ENCODE measurements at regions not wholly inside any gene's neighbourhood (a gene's known extent, or its start where the extent isn't known, plus 50 kb on each side); places are given as distances from the start of the nearest gene placed in this dataset.
"Not testable (repeated sequence)": the region's sequence is repeated elsewhere in the genome, so short reads cannot be mapped to it uniquely, and the experiment has no call there.

- Mint-ChIP-seq H3K27ac (no peak overlapping the region), H3K9me3 (peaks cover 20 to 28% (median 24%) of the 10 kb centered on the region in 3 donors), H3K27me3 (no peaks in the 10 kb centered on the region), H3K4me3 (no peak overlapping the region), H3K4me1 (no peaks in the 10 kb centered on the region), H3K36me3 (no peaks in the 10 kb centered on the region)
- CTCF ChIA-PET: no interaction called here
- no peaks in the 10 kb centered on the region for H3K4me1 ChIP-seq (ENCODE audit: control insufficient read depth in 1 of 2, extremely low read depth in 1 of 2, insufficient read depth in 2 of 2, low read length in 2 of 2)
- ATAC-seq (replicated peaks in 1 of 4) (no peak), DNase-seq (no peak)
- no peaks in the 10 kb centered on the region for H3K27me3 ChIP-seq (replicated peaks in 1 of 2; ENCODE audit: control insufficient read depth in 2 of 2, extremely low read depth in 1 of 2, insufficient read depth in 2 of 2, low read length in 1 of 2)
- POLR2A ChIA-PET: no interaction called here
- H3K27ac ChIP-seq (ENCODE audit: low read length): no peak overlapping the region
- no peak overlapping the region for H3K4me3 ChIP-seq (ENCODE audit: control insufficient read depth in 1 of 2, extremely low read depth in 1 of 2, low read length in 1 of 2)
- no peaks in the 10 kb centered on the region for H3K9me3 ChIP-seq
- 83% methylated on average over 1 of the region's 3 CpGs for WGBS (ENCODE audit: insufficient coverage)
- H3K36me3 ChIP-seq (ENCODE audit: control insufficient read depth in 2 of 2, extremely low read depth in 1 of 2, insufficient read depth in 1 of 2, low read length in 1 of 2): no peaks in the 10 kb centered on the region
Observed at GRCh38 chr5:25295067-25295466, 650.3 kb upstream of the CDH10 start.

DNA sequence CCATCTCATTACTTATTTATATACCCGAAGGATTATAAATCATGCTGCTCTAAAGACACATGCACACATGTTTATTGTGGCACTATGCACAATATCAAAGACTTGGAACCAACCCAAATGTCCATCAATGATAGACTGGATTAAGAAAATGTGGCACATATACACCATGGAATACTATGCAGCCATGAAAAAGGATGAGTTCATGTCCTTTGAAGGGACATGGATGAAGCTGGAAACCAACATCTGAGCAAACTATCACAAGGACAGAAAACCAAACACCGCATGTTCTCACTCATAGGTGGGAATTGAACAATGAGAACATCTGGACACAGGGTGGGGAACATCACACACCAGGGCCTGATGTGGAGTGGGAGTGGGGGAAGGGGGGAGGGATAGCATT is 645.0 kb upstream of the CDH10 start:
- CTCF ChIA-PET; DNase-seq; H3K4me1 Mint-ChIP-seq; H3K27ac ChIP-seq (ENCODE audit: low read length); H3K4me3 Mint-ChIP-seq; H3K4me3 ChIP-seq (ENCODE audit: control insufficient read depth in 1 of 2, extremely low read depth in 1 of 2, low read length in 1 of 2); H3K36me3 Mint-ChIP-seq; H3K36me3 ChIP-seq (ENCODE audit: control insufficient read depth in 2 of 2, extremely low read depth in 1 of 2, insufficient read depth in 1 of 2, low read length in 1 of 2); ATAC-seq (replicated peaks in 1 of 4); H3K27me3 Mint-ChIP-seq; H3K4me1 ChIP-seq (ENCODE audit: control insufficient read depth in 1 of 2, extremely low read depth in 1 of 2, insufficient read depth in 2 of 2, low read length in 2 of 2); H3K27ac Mint-ChIP-seq; H3K9me3 ChIP-seq; H3K27me3 ChIP-seq (replicated peaks in 1 of 2; ENCODE audit: control insufficient read depth in 2 of 2, extremely low read depth in 1 of 2, insufficient read depth in 2 of 2, low read length in 1 of 2); POLR2A ChIA-PET: not testable (repeated sequence)
- no CpG with 5 or more reads among the region's 2 CpGs for WGBS (ENCODE audit: insufficient coverage)
- peaks cover 11 to 25% (median 16%) of the 10 kb centered on the region in 3 donors for H3K9me3 Mint-ChIP-seq

DNA sequence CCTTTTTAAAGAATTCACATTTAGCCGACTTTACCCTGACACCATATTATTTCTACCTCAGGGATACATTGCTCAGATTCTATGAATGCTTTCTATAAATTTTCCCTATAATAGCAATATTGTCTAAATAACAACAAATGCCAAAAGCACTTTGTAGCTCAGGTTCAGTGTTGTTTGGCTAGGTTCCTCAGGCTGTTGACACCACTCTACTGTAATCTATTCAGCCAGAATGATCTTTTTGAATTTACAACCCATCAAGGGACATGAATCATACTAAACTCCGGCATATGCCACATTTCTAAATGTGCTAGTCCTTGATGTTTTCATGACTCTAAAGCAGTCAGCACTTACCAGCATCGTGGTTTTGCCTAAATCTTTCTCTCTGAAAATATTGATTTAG is 641.5 kb upstream of the CDH10 start:
- ATAC-seq (replicated peaks in 1 of 4) (no peak), DNase-seq (no peak)
- H3K36me3 Mint-ChIP-seq: no peaks in the 10 kb centered on the region
- no peak overlapping the region for H3K4me3 Mint-ChIP-seq
- ChIA-PET CTCF (no interaction called here), POLR2A (no interaction called here)
- Histone ChIP-seq H3K27me3 (replicated peaks in 1 of 2; ENCODE audit: control insufficient read depth in 2 of 2, extremely low read depth in 1 of 2, insufficient read depth in 2 of 2, low read length in 1 of 2) (no peaks in the 10 kb centered on the region), H3K4me1 (ENCODE audit: control insufficient read depth in 1 of 2, extremely low read depth in 1 of 2, insufficient read depth in 2 of 2, low read length in 2 of 2) (no peaks in the 10 kb centered on the region), H3K4me3 (ENCODE audit: control insufficient read depth in 1 of 2, extremely low read depth in 1 of 2, low read length in 1 of 2) (no peak overlapping the region), H3K27ac (ENCODE audit: low read length) (no peak overlapping the region), H3K36me3 (ENCODE audit: control insufficient read depth in 2 of 2, extremely low read depth in 1 of 2, insufficient read depth in 1 of 2, low read length in 1 of 2) (no peaks in the 10 kb centered on the region), H3K9me3 (no peaks in the 10 kb centered on the region)
- no peak overlapping the region for H3K27ac Mint-ChIP-seq
- H3K9me3 Mint-ChIP-seq: peaks cover 3 to 33% (median 13%) of the 10 kb centered on the region in 3 donors
- WGBS (ENCODE audit: insufficient coverage): no CpG with 5 or more reads among the region's 3 CpGs
- no peaks in the 10 kb centered on the region for H3K27me3 Mint-ChIP-seq
- no peaks in the 10 kb centered on the region for H3K4me1 Mint-ChIP-seq

- Histone ChIP-seq H3K9me3 (no peaks in the 10 kb centered on the region), H3K4me3 (ENCODE audit: control insufficient read depth in 1 of 2, extremely low read depth in 1 of 2, low read length in 1 of 2) (no peak overlapping the region), H3K27ac (ENCODE audit: low read length) (no peak overlapping the region), H3K36me3 (ENCODE audit: control insufficient read depth in 2 of 2, extremely low read depth in 1 of 2, insufficient read depth in 1 of 2, low read length in 1 of 2) (no peaks in the 10 kb centered on the region), H3K27me3 (replicated peaks in 1 of 2; ENCODE audit: control insufficient read depth in 2 of 2, extremely low read depth in 1 of 2, insufficient read depth in 2 of 2, low read length in 1 of 2) (no peaks in the 10 kb centered on the region), H3K4me1 (ENCODE audit: control insufficient read depth in 1 of 2, extremely low read depth in 1 of 2, insufficient read depth in 2 of 2, low read length in 2 of 2) (no peaks in the 10 kb centered on the region)
- no CpG with 5 or more reads among the region's 3 CpGs for whole genome bisulfite sequencing (ENCODE audit: insufficient coverage)
- POLR2A ChIA-PET: no interaction called here
- Mint-ChIP-seq H3K4me3 (no peak overlapping the region), H3K27me3 (no peaks in the 10 kb centered on the region), H3K4me1 (no peaks in the 10 kb centered on the region), H3K36me3 (no peaks in the 10 kb centered on the region), H3K27ac (no peak overlapping the region), H3K9me3 (peaks cover 3 to 36% (median 10%) of the 10 kb centered on the region in 3 donors)
- ATAC-seq (replicated peaks in 1 of 4): no peak
- CTCF ChIA-PET: no interaction called here
- no peak for DNase-seq
Observed at GRCh38 chr5:25285136-25285535, 640.4 kb upstream of the CDH10 start.

DNA sequence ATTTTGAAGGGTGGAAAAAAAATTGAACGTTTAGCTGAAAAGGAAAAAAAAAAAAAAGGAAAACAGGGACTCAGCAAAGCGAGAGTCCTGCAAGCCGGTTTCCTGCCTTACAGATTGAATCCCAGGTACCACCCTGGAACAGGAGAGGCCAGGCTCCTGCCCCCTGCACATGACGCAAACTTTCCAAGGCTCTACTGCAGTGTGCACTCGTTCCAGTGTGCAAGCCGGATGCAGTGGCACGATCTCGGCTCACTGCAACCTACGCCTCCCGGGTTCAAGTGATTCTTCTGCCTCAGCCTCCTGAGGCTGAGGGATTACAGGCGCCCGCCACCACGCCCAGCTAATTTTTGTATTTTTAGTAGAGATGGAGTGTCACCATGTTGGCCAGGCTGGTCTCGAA is 618.7 kb upstream of the CDH10 start:
- H3K27me3 Mint-ChIP-seq; CTCF ChIA-PET; H3K36me3 ChIP-seq (ENCODE audit: control insufficient read depth in 2 of 2, extremely low read depth in 1 of 2, insufficient read depth in 1 of 2, low read length in 1 of 2); H3K4me3 Mint-ChIP-seq; H3K36me3 Mint-ChIP-seq; POLR2A ChIA-PET; H3K4me1 ChIP-seq (ENCODE audit: control insufficient read depth in 1 of 2, extremely low read depth in 1 of 2, insufficient read depth in 2 of 2, low read length in 2 of 2); H3K4me1 Mint-ChIP-seq; H3K27me3 ChIP-seq (replicated peaks in 1 of 2; ENCODE audit: control insufficient read depth in 2 of 2, extremely low read depth in 1 of 2, insufficient read depth in 2 of 2, low read length in 1 of 2); DNase-seq; H3K4me3 ChIP-seq (ENCODE audit: control insufficient read depth in 1 of 2, extremely low read depth in 1 of 2, low read length in 1 of 2); H3K27ac Mint-ChIP-seq; H3K9me3 ChIP-seq; ATAC-seq (replicated peaks in 1 of 4); H3K27ac ChIP-seq (ENCODE audit: low read length): not testable (repeated sequence)
- 91% methylated on average over 7 of the region's 14 CpGs for WGBS (ENCODE audit: insufficient coverage)
- H3K9me3 Mint-ChIP-seq: peaks cover 9 to 19% (median 9%) of the 10 kb centered on the region in 3 donors

DNA sequence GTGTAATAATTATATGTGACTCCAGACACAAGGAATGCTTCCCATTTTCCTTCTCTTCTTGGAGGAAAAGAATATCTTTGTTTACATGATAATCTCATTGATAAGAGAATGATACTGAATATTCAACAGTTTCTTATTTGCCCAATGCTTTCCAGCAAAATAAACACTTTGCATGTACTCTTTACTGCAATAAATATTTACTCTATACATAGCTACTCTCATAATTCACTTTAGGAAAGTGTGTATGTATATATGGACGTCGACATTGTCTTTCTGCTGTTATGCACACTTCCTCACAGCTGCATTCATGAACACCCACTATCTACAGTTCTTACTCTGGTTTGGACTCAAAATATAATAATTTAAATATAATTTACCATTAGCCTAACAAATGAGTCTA is 617.4 kb upstream of the CDH10 start:
- ChIA-PET POLR2A (no interaction called here), CTCF (no interaction called here)
- no peak overlapping the region for H3K4me3 ChIP-seq (ENCODE audit: control insufficient read depth in 1 of 2, extremely low read depth in 1 of 2, low read length in 1 of 2)
- H3K4me3 Mint-ChIP-seq: no peak overlapping the region
- WGBS (ENCODE audit: insufficient coverage): no CpG with 5 or more reads among the region's 2 CpGs
- no peaks in the 10 kb centered on the region for H3K27me3 Mint-ChIP-seq
- no peaks in the 10 kb centered on the region for H3K9me3 ChIP-seq
- H3K36me3 Mint-ChIP-seq: no peaks in the 10 kb centered on the region
- H3K4me1 Mint-ChIP-seq: no peaks in the 10 kb centered on the region
- no peaks in the 10 kb centered on the region for H3K27me3 ChIP-seq (replicated peaks in 1 of 2; ENCODE audit: control insufficient read depth in 2 of 2, extremely low read depth in 1 of 2, insufficient read depth in 2 of 2, low read length in 1 of 2)
- ATAC-seq (replicated peaks in 1 of 4) (no peak), DNase-seq (no peak)
- no peaks in the 10 kb centered on the region for H3K36me3 ChIP-seq (ENCODE audit: control insufficient read depth in 2 of 2, extremely low read depth in 1 of 2, insufficient read depth in 1 of 2, low read length in 1 of 2)
- peaks cover 1 to 14% (median 5%) of the 10 kb centered on the region in 3 donors for H3K9me3 Mint-ChIP-seq
- H3K4me1 ChIP-seq (ENCODE audit: control insufficient read depth in 1 of 2, extremely low read depth in 1 of 2, insufficient read depth in 2 of 2, low read length in 2 of 2): no peaks in the 10 kb centered on the region
- H3K27ac ChIP-seq (ENCODE audit: low read length): no peak overlapping the region
- H3K27ac Mint-ChIP-seq: no peak overlapping the region

- ChIA-PET CTCF (no interaction called here), POLR2A (no interaction called here)
- ATAC-seq (replicated peaks in 1 of 4): no peak
- H3K9me3 ChIP-seq: no peaks in the 10 kb centered on the region
- WGBS (ENCODE audit: insufficient coverage): no CpG with 5 or more reads among the region's 1 CpG
- H3K4me1 ChIP-seq (ENCODE audit: control insufficient read depth in 1 of 2, extremely low read depth in 1 of 2, insufficient read depth in 2 of 2, low read length in 2 of 2): no peaks in the 10 kb centered on the region
- no peaks in the 10 kb centered on the region for H3K36me3 Mint-ChIP-seq
- H3K36me3 ChIP-seq (ENCODE audit: control insufficient read depth in 2 of 2, extremely low read depth in 1 of 2, insufficient read depth in 1 of 2, low read length in 1 of 2): no peaks in the 10 kb centered on the region
- DNase-seq: no peak
- H3K9me3 Mint-ChIP-seq: peaks cover 9 to 22% (median 15%) of the 10 kb centered on the region in 3 donors
- no peaks in the 10 kb centered on the region for H3K27me3 Mint-ChIP-seq
- no peaks in the 10 kb centered on the region for H3K4me1 Mint-ChIP-seq
- no peak overlapping the region for H3K27ac ChIP-seq (ENCODE audit: low read length)
- H3K4me3 ChIP-seq (ENCODE audit: control insufficient read depth in 1 of 2, extremely low read depth in 1 of 2, low read length in 1 of 2): no peak overlapping the region
- H3K27me3 ChIP-seq (replicated peaks in 1 of 2; ENCODE audit: control insufficient read depth in 2 of 2, extremely low read depth in 1 of 2, insufficient read depth in 2 of 2, low read length in 1 of 2): no peaks in the 10 kb centered on the region
- H3K27ac Mint-ChIP-seq: no peak overlapping the region
- no peak overlapping the region for H3K4me3 Mint-ChIP-seq
Observed at GRCh38 chr5:25255128-25255527, 610.4 kb upstream of the CDH10 start.
